ENCODE measurements at regions not wholly inside any gene's neighbourhood (a gene's known extent, or its start where the extent isn't known, plus 50 kb on each side); places are given as distances from the start of the nearest gene placed in this dataset.

DNA sequence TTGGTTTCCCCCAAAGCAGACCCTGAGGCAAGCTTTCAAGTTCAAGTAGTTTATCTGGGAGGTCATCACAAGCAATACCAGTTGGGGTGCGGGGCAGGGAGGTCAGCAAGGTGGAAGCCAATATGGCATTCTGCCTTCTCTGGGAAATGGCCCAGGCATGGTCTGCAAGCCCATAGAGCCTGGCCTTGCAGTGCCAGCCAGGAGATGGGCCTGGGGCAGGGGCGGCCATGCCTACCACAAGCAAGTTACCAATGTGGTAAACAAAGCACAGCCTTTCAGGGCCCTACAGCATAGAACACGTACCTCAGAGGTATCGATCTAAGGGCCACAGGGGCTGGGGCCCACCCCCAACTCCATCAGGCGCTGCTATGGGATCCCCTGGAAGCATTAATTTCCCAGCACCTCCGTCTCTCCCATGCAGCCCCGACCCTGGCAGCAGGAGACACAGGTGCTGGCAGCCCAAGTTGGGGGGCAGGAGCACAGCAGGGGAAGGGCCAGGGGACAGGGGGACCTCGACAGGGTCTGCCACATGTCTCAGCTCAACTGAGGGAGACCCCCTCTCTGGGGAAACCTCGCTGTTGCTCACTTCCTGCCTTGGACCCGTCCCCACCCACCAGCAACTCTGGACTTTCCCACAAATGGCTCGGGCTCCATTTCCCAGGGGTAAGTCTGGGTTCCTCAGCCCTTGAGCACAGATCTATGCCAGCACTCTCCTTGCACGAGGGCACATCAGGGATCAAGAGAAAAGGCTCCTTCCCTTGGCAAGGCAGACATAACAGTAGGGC, 369.0 kb downstream of the PREX1 start:
- TF ChIP-seq, protein P1, sequence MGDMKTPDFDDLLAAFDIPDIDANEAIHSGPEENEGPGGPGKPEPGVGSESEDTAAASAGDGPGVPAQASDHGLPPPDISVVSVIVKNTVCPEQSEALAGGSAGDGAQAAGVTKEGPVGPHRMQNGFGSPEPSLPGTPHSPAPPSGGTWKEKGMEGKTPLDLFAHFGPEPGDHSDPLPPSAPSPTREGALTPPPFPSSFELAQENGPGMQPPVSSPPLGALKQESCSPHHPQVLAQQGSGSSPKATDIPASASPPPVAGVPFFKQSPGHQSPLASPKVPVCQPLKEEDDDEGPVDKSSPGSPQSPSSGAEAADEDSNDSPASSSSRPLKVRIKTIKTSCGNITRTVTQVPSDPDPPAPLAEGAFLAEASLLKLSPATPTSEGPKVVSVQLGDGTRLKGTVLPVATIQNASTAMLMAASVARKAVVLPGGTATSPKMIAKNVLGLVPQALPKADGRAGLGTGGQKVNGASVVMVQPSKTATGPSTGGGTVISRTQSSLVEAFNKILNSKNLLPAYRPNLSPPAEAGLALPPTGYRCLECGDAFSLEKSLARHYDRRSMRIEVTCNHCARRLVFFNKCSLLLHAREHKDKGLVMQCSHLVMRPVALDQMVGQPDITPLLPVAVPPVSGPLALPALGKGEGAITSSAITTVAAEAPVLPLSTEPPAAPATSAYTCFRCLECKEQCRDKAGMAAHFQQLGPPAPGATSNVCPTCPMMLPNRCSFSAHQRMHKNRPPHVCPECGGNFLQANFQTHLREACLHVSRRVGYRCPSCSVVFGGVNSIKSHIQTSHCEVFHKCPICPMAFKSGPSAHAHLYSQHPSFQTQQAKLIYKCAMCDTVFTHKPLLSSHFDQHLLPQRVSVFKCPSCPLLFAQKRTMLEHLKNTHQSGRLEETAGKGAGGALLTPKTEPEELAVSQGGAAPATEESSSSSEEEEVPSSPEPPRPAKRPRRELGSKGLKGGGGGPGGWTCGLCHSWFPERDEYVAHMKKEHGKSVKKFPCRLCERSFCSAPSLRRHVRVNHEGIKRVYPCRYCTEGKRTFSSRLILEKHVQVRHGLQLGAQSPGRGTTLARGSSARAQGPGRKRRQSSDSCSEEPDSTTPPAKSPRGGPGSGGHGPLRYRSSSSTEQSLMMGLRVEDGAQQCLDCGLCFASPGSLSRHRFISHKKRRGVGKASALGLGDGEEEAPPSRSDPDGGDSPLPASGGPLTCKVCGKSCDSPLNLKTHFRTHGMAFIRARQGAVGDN (IDR thresholded peaks at IDR 0.05): no peak
- TF ChIP-seq POLR2A (IDR thresholded peaks at IDR 0.05; ENCODE audit: low read depth, low read length) (no peak), MYC (IDR thresholded peaks at IDR 0.05; ENCODE audit: insufficient read depth, insufficient read length, insufficient replicate concordance, low read length, severe bottlenecking) (no peak), CREB1 (IDR thresholded peaks at IDR 0.05; ENCODE audit: low read depth) (no peak), SPI1 (IDR thresholded peaks at IDR 0.05; ENCODE audit: borderline replicate concordance, insufficient read depth, low read depth, low read length) (no peak), TAF1 (IDR thresholded peaks at IDR 0.05; ENCODE audit: borderline replicate concordance, low read depth, low read length) (no peak)
- TF ChIP-seq, protein P2, sequence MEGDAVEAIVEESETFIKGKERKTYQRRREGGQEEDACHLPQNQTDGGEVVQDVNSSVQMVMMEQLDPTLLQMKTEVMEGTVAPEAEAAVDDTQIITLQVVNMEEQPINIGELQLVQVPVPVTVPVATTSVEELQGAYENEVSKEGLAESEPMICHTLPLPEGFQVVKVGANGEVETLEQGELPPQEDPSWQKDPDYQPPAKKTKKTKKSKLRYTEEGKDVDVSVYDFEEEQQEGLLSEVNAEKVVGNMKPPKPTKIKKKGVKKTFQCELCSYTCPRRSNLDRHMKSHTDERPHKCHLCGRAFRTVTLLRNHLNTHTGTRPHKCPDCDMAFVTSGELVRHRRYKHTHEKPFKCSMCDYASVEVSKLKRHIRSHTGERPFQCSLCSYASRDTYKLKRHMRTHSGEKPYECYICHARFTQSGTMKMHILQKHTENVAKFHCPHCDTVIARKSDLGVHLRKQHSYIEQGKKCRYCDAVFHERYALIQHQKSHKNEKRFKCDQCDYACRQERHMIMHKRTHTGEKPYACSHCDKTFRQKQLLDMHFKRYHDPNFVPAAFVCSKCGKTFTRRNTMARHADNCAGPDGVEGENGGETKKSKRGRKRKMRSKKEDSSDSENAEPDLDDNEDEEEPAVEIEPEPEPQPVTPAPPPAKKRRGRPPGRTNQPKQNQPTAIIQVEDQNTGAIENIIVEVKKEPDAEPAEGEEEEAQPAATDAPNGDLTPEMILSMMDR (IDR thresholded peaks at IDR 0.05 in 2 of 3, conservative IDR thresholded peaks at IDR 0.05 in 1 of 3; ENCODE audit: control insufficient read depth in 2 of 3, extremely low read depth in 1 of 3, insufficient read depth in 1 of 3, low read depth in 3 of 3, low read length in 3 of 3): no peak
- TF ChIP-seq, protein P3, sequence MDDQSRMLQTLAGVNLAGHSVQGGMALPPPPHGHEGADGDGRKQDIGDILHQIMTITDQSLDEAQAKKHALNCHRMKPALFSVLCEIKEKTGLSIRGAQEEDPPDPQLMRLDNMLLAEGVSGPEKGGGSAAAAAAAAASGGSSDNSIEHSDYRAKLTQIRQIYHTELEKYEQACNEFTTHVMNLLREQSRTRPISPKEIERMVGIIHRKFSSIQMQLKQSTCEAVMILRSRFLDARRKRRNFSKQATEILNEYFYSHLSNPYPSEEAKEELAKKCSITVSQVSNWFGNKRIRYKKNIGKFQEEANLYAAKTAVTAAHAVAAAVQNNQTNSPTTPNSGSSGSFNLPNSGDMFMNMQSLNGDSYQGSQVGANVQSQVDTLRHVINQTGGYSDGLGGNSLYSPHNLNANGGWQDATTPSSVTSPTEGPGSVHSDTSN (IDR thresholded peaks at IDR 0.05; ENCODE audit: insufficient replicate concordance, low read depth, low read length): no peak
